ENCODE measurements at regions not wholly inside any gene's neighbourhood (a gene's known extent, or its start where the extent isn't known, plus 50 kb on each side); places are given as distances from the start of the nearest gene placed in this dataset.

- Histone ChIP-seq H3K9ac (replicated peaks; ENCODE audit: extremely low read depth, insufficient read depth, low read length) (no peak overlapping the region), H3K27me3 (ENCODE audit: control insufficient read depth in 2 of 2, insufficient read depth in 2 of 2, low read length in 2 of 2) (no peaks in the 10 kb centered on the region), H3K4me1 (ENCODE audit: control insufficient read depth, extremely low read depth, insufficient read depth, low read length) (no peaks in the 10 kb centered on the region), H3K4me2 (ENCODE audit: insufficient read depth, low read length) (no peak overlapping the region), H4K20me1 (replicated peaks; ENCODE audit: control insufficient read depth, extremely low read depth, insufficient read depth, low read length) (no peaks in the 10 kb centered on the region), H3K36me3 (ENCODE audit: control insufficient read depth in 2 of 2, extremely low read depth in 1 of 2, insufficient read depth in 2 of 2, low read length in 2 of 2) (no peaks in the 10 kb centered on the region), H3K79me2 (ENCODE audit: control insufficient read depth, insufficient read depth, low read length) (no peaks in the 10 kb centered on the region), H3K27ac (ENCODE audit: insufficient read depth, low read depth, low read length) (no peak overlapping the region), H3K4me3 (replicated peaks in 1 of 3; ENCODE audit: insufficient read depth in 1 of 3, low read depth in 1 of 3, low read length in 3 of 3) (no peak overlapping the region), H3K9me3 (replicated peaks; ENCODE audit: control insufficient read depth, insufficient read depth, low read length) (no peaks in the 10 kb centered on the region), H3K9me1 (replicated peaks; ENCODE audit: control insufficient read depth, extremely low read depth, insufficient read depth, low read length) (no peaks in the 10 kb centered on the region), H2AFZ (ENCODE audit: low read depth, low read length) (no peak overlapping the region)
- no TSS peak for BruUV-seq (replicated peaks)
- intact Hi-C loops (cut with micrococcal nuclease): no loop called here
- DNase-seq (ENCODE audit: low read depth, low spot score) (no peak), FAIRE-seq (no peak)
- POLR2A ChIA-PET: no interaction called here
- CTCF ChIA-PET: no interaction called here
- dilution Hi-C loops (cut with MboI; ENCODE audit: extremely low pct_ligation_motif_present, low sequenced_read_pairs): no loop called here
- no peak for TF ChIP-seq POLR2AphosphoS5 (IDR thresholded peaks at IDR 0.05; ENCODE audit: insufficient read depth, low read depth, low read length)
- no peak for TF ChIP-seq FOS (IDR thresholded peaks at IDR 0.05; ENCODE audit: borderline replicate concordance, insufficient read depth, low read length)
- TF ChIP-seq MYC (IDR thresholded peaks at IDR 0.05; ENCODE audit: low read depth, low read length): no peak
- no peak for TF ChIP-seq MAX (IDR thresholded peaks at IDR 0.05; ENCODE audit: insufficient read depth, insufficient read length)
- no peak for TF ChIP-seq POLR2A (IDR thresholded peaks at IDR 0.05; ENCODE audit: low read depth, low read length)
- TF ChIP-seq EZH2 (IDR thresholded peaks at IDR 0.05; ENCODE audit: borderline replicate concordance, low read depth, low read length, severe bottlenecking): no peak
- no peak for TF ChIP-seq GATA2 (IDR thresholded peaks at IDR 0.05; ENCODE audit: insufficient read depth, insufficient read length, low read depth, low read length)
- TF ChIP-seq JUN (IDR thresholded peaks at IDR 0.05; ENCODE audit: borderline replicate concordance, insufficient read depth, insufficient read length, low read depth): no peak
- no peak for TF ChIP-seq CTCF (IDR thresholded peaks at IDR 0.05; ENCODE audit: extremely low read depth in 1 of 2, insufficient read depth in 1 of 2, low read depth in 1 of 2, low read length in 2 of 2)
These were observed 199.9 kb downstream of the FAM181B start for GRCh38 chr11:82533628-82534327.
